ENCODE measurements at regions not wholly inside any gene's neighbourhood (a gene's known extent, or its start where the extent isn't known, plus 50 kb on each side); places are given as distances from the start of the nearest gene placed in this dataset.

GRCh38 chr14:98070536-98070935, 1201.5 kb downstream of the BCL11B start:
- TF ChIP-seq CTCF (IDR thresholded peaks at IDR 0.05; ENCODE audit: low read depth, low read length) (no peak), POLR2A (IDR thresholded peaks at IDR 0.05; ENCODE audit: extremely low read depth, insufficient read length) (no peak)

Data from NB4 (cell line).